ENCODE measurements at regions not wholly inside any gene's neighbourhood (a gene's known extent, or its start where the extent isn't known, plus 50 kb on each side); places are given as distances from the start of the nearest gene placed in this dataset.

- TF ChIP-seq EZH2 (IDR thresholded peaks at IDR 0.05; ENCODE audit: borderline replicate concordance, low read depth, low read length, severe bottlenecking) (no peak), CTCF (IDR thresholded peaks at IDR 0.05; ENCODE audit: borderline replicate concordance, extremely low read depth, low read length, poor library complexity, severe bottlenecking) (no peak)
Measured at GRCh38 chr4:156196722-156197121, 243.1 kb upstream of the CTSO start.
